Stomach (tissue), 8 donors: ENCODE measurements at regions not wholly inside any gene's neighbourhood (a gene's known extent, or its start where the extent isn't known, plus 50 kb on each side); places are given as distances from the start of the nearest gene placed in this dataset.

Experiments used
- DNase-seq, 2 donors: peaks; one replicate each; pipeline versions ENCODE4 v3.0.0 to v3.0.0-alpha.2; 2013 to 2019
- H3K27ac ChIP-seq, 5 donors: fragments of 200-600 bp in 4 of 5; sonication (generic) in 4 of 5; one replicate each; pipeline ENCODE4 v1.5.1; 2013 to 2019; ENCODE audit warnings: mild to moderate bottlenecking in 1 of 5, moderate library complexity in 1 of 5
- H3K27me3 ChIP-seq, 3 donors: fragments of 200-600 bp; sonication (generic); one replicate each; pipeline ENCODE4 v1.5.1; 2017 to 2019; ENCODE audit warnings: mixed run types in 1 of 3
- H3K36me3 ChIP-seq, 4 donors: fragments of 200-600 bp; sonication (generic); 1 replicate in 3 of 4; 2 replicates in 1 of 4; pipeline ENCODE4 v1.5.1; 2016 to 2019
- H3K4me1 ChIP-seq, 4 donors: fragments of 200-600 bp; sonication (generic); one replicate each; pipeline ENCODE4 v1.5.1; 2016 to 2019
- H3K4me3 ChIP-seq, 4 donors: fragments of 200-600 bp; sonication (generic) in 3 of 4; one replicate each; pipeline ENCODE4 v1.5.1; 2016 to 2019; ENCODE audit warnings: mild to moderate bottlenecking in 1 of 4
- H3K9me3 ChIP-seq, 4 donors: fragments of 200-600 bp; sonication (generic); one replicate each; pipeline ENCODE4 v1.5.1; 2016 to 2019
- CTCF ChIP-seq, 7 experiments: fragments of 450-650 bp in 4 of 7; fragments of 200-600 bp in 3 of 7; sonication (generic) in 3 of 7; IDR thresholded peaks; one replicate each; pipeline ENCODE4 v1.5.1; 2016 to 2019; ENCODE audit warnings: antibody characterized with exemption in 7 of 7, control low read depth in 2 of 7, mild to moderate bottlenecking in 1 of 7
- EP300 ChIP-seq: sonication (generic); formaldehyde crosslinking; IDR thresholded peaks from one replicate; pipeline ENCODE4 v1.6.1; 2017; ENCODE audit warnings: antibody characterized with exemption
- POLR2A ChIP-seq, 4 donors: fragments of 450-650 bp; IDR thresholded peaks; one replicate each; pipeline ENCODE4 v1.6.1; 2016; ENCODE audit warnings: antibody characterized with exemption in 4 of 4, control low read depth in 2 of 4, mild to moderate bottlenecking in 1 of 4, moderate library complexity in 1 of 4
- POLR2AphosphoS5 ChIP-seq, 3 donors: sonication (generic); formaldehyde crosslinking; IDR thresholded peaks; one replicate each; pipeline ENCODE4 v1.6.1; 2016; ENCODE audit warnings: antibody characterized with exemption in 3 of 3
- WGBS, 5 donors: extraction: QIAGEN DNeasy Blood & Tissue Kit in 3 of 5; methylation state at CpG; one replicate each; pipeline versions ENCODE4 v1.1.5 to v1.1.7; 2013 to 2018; 5-methylcytosine and 5-hydroxymethylcytosine counted together
- intact Hi-C: fragments of 100-400 bp; cut with DNase I; formaldehyde crosslinking; loops from one replicate; pipeline ENCODE4 v1.15.1; 2023; ENCODE audit warnings: low total_unique reads
- donor health status: healthy with polysubstance abuse.
- donor health status: Bipolar disorder and iron deficiency.
- donor health status: healthy.

- no peaks in the 10 kb centered on the region for H3K9me3 ChIP-seq
- H3K4me1 ChIP-seq = peaks cover 0 to 9% (median 7%) of the 10 kb centered on the region in 4 donors
- TF ChIP-seq EP300 (no peak), CTCF (IDR thresholded peaks at IDR 0.05) (no peak), POLR2A (IDR thresholded peaks at IDR 0.05) (no peak), POLR2AphosphoS5 (IDR thresholded peaks at IDR 0.05) (no peak)
- H3K4me3 ChIP-seq = no peak overlapping the region
- H3K36me3 ChIP-seq = no peaks in the 10 kb centered on the region
- H3K27ac ChIP-seq = no peak overlapping the region
- DNase-seq = no peak
- 72 to 86% (median 80%) methylated on average over 3 of the region's 3 CpGs for WGBS, 5 donors
- no peaks in the 10 kb centered on the region for H3K27me3 ChIP-seq
- intact Hi-C loops = no loop called here
These were observed 203.4 kb upstream of the RAB6C start for GRCh38 chr2:129775952-129776653.

- no peaks in the 10 kb centered on the region for H3K27me3 ChIP-seq
- TF ChIP-seq EP300 = no peak
- TF ChIP-seq POLR2AphosphoS5 (IDR thresholded peaks at IDR 0.05) = no peak
- no peak for TF ChIP-seq POLR2A (IDR thresholded peaks at IDR 0.05)
- no peak for TF ChIP-seq CTCF (IDR thresholded peaks at IDR 0.05)
- no peaks in the 10 kb centered on the region for H3K36me3 ChIP-seq
- no peak overlapping the region for H3K27ac ChIP-seq
- intact Hi-C loops = no loop called here
- H3K4me1 ChIP-seq = peaks cover 0 to 12% (median 7%) of the 10 kb centered on the region in 4 donors
- no peak overlapping the region for H3K4me3 ChIP-seq
- no peak for DNase-seq
- no peaks in the 10 kb centered on the region for H3K9me3 ChIP-seq
- WGBS, 5 donors = 66 to 92% (median 87%) methylated on average over 2 of the region's 2 CpGs
These were observed 202.3 kb upstream of the RAB6C start for GRCh38 chr2:129777146-129777545.

- DNase-seq = no peak
- Histone ChIP-seq H3K36me3 (no peaks in the 10 kb centered on the region), H3K27ac (no peak overlapping the region), H3K4me1 (peaks cover 0 to 12% (median 7%) of the 10 kb centered on the region in 4 donors), H3K27me3 (no peaks in the 10 kb centered on the region), H3K4me3 (no peak overlapping the region), H3K9me3 (no peaks in the 10 kb centered on the region)
- 72 to 82% (median 78%) methylated on average over 9 of the region's 9 CpGs for WGBS, 5 donors
- intact Hi-C loops = no loop called here
- TF ChIP-seq POLR2A (IDR thresholded peaks at IDR 0.05) (no peak), POLR2AphosphoS5 (IDR thresholded peaks at IDR 0.05) (no peak), EP300 (no peak), CTCF (IDR thresholded peaks at IDR 0.05) (no peak)
These were observed 201.5 kb upstream of the RAB6C start for GRCh38 chr2:129777762-129778583.

GRCh38 chr2:129778584-129778877 is 200.9 kb upstream of the RAB6C start:
- H3K27me3 ChIP-seq = no peaks in the 10 kb centered on the region
- 71 to 89% (median 85%) methylated on average over 8 of the region's 8 CpGs for WGBS, 5 donors
- no peaks in the 10 kb centered on the region for H3K36me3 ChIP-seq
- no peak overlapping the region for H3K4me3 ChIP-seq
- peaks cover 0 to 12% (median 7%) of the 10 kb centered on the region in 4 donors for H3K4me1 ChIP-seq
- no peak for DNase-seq
- TF ChIP-seq POLR2A (IDR thresholded peaks at IDR 0.05) (no peak), CTCF (IDR thresholded peaks at IDR 0.05) (no peak), EP300 (no peak), POLR2AphosphoS5 (IDR thresholded peaks at IDR 0.05) (no peak)
- no peaks in the 10 kb centered on the region for H3K9me3 ChIP-seq
- intact Hi-C loops = no loop called here
- H3K27ac ChIP-seq = no peak overlapping the region
